ENCODE measurements at regions not wholly inside any gene's neighbourhood (a gene's known extent, or its start where the extent isn't known, plus 50 kb on each side); places are given as distances from the start of the nearest gene placed in this dataset.
A peak's percentile ranks its signal among the peaks of the same experiment; 100 is the strongest.

DNA sequence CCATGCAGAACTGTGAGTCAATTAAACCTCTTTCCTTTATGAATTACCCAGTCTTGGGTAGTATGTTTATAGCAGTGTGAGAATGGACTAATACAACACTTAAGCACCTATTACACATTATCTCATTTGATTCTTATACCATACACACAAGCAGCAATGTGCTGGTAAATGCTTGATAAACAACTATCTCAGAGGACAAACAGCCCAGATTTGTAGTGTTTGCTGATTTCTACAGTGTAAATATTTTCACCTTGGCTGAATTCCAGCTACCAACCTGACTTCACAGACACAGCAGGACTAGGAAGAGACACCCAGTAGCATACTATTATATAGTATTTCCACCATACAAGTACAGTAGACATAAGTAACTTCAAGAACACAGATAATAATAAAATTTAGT lies 406.5 kb upstream of the CNKSR2 start:
- DNase-seq (no peak), ATAC-seq (no peak)
- Mint-ChIP-seq H3K4me1 (ENCODE audit: low read depth) (no peaks in the 10 kb centered on the region), H3K9me3 (ENCODE audit: insufficient read depth) (no peaks in the 10 kb centered on the region), H3K4me3 (no peak overlapping the region), H3K36me3 (ENCODE audit: low read depth) (no peaks in the 10 kb centered on the region), H3K27ac (no peak overlapping the region), H3K27me3 (ENCODE audit: low read depth) (no peaks in the 10 kb centered on the region)
- POLR2A ChIA-PET: no interaction called here
- CTCF ChIA-PET: no interaction called here

DNA sequence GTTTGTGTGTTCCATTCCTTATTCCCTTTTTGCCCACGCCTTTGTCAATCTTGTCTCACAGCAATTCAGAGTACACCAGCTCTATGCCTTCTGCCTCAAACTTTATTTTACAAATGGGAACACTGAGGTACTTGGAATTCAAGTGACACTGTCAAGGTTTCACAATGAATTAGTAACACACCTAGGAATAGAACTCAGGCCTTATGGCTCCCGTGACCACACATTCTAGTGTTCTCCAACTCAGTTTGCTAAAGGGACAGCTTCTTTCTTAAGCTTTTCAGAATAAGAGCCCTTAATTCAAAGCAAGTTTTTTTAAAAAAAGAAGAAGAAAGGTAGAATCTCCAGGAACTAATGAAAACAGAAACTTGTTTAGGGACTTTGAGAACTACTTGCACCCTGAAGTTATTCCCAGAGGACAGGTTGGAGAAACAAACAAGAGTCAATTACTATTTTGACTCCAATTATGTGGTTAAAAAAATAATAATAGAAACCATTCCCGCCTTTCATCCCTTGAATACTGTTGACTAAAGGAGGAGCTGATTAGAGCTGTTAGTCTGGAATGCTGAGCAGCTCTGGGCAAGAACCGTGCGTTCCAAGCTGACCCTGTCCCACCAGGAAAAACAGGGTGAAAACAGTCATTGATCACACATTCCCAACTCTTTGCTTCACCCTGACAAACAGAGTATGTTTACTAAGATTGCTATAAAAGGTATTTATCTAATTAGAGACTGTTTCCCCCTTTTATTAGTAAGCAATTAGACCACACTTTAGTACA lies 408.8 kb upstream of the CNKSR2 start:
- ChIA-PET POLR2A (no interaction called here), CTCF (no interaction called here)
- no peaks in the 10 kb centered on the region for H3K36me3 Mint-ChIP-seq (ENCODE audit: low read depth)
- H3K9me3 Mint-ChIP-seq (ENCODE audit: insufficient read depth): no peaks in the 10 kb centered on the region
- H3K27ac Mint-ChIP-seq: no peak overlapping the region
- no peaks in the 10 kb centered on the region for H3K4me1 Mint-ChIP-seq (ENCODE audit: low read depth)
- H3K4me3 Mint-ChIP-seq: no peak overlapping the region
- DNase-seq (no peak), ATAC-seq (no peak)
- H3K27me3 Mint-ChIP-seq (ENCODE audit: low read depth): no peaks in the 10 kb centered on the region

DNA sequence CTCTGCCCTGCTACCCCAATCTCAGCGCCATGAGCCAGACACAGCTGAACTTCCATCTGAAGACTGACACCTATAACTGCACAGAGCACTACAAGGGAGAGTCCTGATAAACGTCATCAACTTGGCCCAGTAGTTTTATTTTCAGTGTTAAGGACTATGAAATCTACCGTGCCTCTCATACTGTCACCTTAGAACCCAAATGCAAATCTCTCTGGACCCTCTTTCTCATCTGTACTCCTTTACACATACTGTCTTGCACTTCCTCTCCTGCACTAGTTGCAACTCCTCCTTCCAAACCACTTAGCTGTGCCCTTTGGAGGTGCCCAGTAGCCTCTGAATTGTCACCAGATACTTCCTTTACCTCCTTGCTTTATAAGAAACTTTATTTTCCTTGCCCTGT lies 420.2 kb upstream of the CNKSR2 start:
- Mint-ChIP-seq H3K4me3 (no peak overlapping the region), H3K36me3 (ENCODE audit: low read depth) (no peaks in the 10 kb centered on the region), H3K9me3 (ENCODE audit: insufficient read depth) (no peaks in the 10 kb centered on the region), H3K27ac (no peak overlapping the region), H3K27me3 (ENCODE audit: low read depth) (no peaks in the 10 kb centered on the region), H3K4me1 (ENCODE audit: low read depth) (no peaks in the 10 kb centered on the region)
- no peak for DNase-seq
- POLR2A ChIA-PET: no interaction called here
- no peak for ATAC-seq
- CTCF ChIA-PET: no interaction called here

DNA sequence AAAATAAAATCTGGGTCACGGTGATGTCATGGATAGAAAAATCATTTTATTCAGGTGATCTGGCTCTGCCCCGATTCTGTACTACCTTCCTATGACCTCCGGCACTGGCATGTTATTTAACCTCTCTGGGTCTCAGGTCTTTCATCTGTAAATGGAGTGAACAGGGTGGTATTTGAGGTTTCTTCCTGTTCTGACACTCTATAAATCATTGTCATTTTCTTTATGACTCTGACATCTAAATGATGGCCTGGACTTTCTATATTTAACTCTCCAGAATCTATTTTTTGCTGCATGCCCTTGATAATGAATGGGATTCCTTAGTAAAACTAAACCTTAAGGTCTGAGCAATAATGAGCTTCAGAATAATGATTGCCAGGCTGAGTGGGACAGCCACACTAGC lies 422.0 kb upstream of the CNKSR2 start:
- DNase-seq: no peak
- Mint-ChIP-seq H3K36me3 (ENCODE audit: low read depth) (no peaks in the 10 kb centered on the region), H3K4me1 (ENCODE audit: low read depth) (no peaks in the 10 kb centered on the region), H3K27ac (no peak overlapping the region), H3K27me3 (ENCODE audit: low read depth) (no peaks in the 10 kb centered on the region), H3K4me3 (no peak overlapping the region), H3K9me3 (ENCODE audit: insufficient read depth) (no peaks in the 10 kb centered on the region)
- ATAC-seq: no peak
- ChIA-PET CTCF (no interaction called here), POLR2A (no interaction called here)

DNA sequence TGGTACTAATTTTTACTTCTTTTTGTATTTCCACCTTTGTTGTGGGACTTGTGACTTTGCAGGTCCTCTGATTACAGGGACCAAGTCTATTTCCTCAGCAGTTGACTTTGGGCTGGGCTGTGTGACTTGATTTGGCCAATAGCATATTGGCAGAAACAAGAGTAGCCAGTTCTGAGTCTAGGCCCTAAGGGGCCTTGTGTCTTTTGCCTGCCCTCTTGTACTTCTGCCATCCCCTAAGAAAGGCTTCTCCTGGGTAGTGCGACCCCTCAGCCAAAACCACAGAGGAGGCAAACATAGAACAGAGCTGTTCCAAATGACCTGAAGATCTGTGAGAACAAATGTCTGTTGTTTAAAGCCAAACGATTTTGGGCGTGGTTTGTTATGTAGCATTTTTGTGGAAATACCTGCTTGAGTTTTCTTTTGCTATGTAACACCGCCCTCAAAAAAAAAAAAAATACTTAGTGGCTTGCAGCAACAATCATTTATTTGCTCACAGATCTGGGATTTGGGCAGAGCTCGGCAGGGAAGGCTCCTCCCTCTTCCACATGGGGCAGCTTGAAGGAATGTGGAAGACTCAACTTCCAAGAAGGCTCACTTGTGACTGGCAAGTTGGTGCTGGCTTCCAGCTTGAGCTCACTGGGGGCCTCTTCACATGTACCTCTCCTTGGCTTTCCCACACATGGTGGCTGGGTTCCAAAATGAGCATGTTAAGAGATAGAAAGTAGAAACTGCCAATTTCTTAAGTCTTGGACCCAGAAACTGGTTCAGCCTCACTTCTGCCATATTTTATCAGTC lies 423.0 kb upstream of the CNKSR2 start:
- H3K9me3 Mint-ChIP-seq (ENCODE audit: insufficient read depth): no peaks in the 10 kb centered on the region
- ATAC-seq (no peak), DNase-seq (no peak)
- POLR2A ChIA-PET: no interaction called here
- H3K27ac Mint-ChIP-seq: no peak overlapping the region
- H3K4me1 Mint-ChIP-seq (ENCODE audit: low read depth): no peaks in the 10 kb centered on the region
- no peak overlapping the region for H3K4me3 Mint-ChIP-seq
- H3K27me3 Mint-ChIP-seq (ENCODE audit: low read depth): no peaks in the 10 kb centered on the region
- CTCF ChIA-PET: no interaction called here
- H3K36me3 Mint-ChIP-seq (ENCODE audit: low read depth): no peaks in the 10 kb centered on the region

DNA sequence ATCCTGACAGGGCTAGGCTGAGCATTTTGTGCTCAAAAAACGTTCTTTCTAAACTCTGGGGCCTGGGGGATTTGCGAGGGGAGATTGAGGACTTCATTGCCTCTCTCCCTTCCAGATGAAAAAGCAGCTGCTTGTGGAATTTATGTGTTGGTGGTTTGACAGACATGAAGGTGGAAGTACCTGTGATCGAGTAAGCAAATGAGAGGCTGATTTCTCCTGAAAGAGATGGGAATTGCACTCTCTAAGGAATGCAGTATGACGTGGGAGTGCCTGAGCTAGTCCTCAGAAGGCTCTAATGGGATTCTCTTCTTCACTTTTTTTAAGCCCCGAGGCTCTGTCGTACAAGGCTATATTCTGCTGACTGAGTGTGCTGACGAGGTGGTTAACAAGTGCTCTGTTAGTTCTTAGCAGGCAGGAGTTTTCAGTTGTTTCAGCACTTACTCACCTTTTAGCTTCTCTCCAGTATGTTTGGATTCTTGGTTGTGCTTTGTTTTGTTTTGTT lies 426.8 kb upstream of the CNKSR2 start:
- DNase-seq (no peak), ATAC-seq (no peak)
- Mint-ChIP-seq H3K9me3 (ENCODE audit: insufficient read depth) (no peaks in the 10 kb centered on the region), H3K27ac (no peak overlapping the region), H3K36me3 (ENCODE audit: low read depth) (no peaks in the 10 kb centered on the region), H3K4me1 (ENCODE audit: low read depth) (no peaks in the 10 kb centered on the region), H3K4me3 (no peak overlapping the region), H3K27me3 (ENCODE audit: low read depth) (no peaks in the 10 kb centered on the region)
- ChIA-PET CTCF (no interaction called here), POLR2A (no interaction called here)

DNA sequence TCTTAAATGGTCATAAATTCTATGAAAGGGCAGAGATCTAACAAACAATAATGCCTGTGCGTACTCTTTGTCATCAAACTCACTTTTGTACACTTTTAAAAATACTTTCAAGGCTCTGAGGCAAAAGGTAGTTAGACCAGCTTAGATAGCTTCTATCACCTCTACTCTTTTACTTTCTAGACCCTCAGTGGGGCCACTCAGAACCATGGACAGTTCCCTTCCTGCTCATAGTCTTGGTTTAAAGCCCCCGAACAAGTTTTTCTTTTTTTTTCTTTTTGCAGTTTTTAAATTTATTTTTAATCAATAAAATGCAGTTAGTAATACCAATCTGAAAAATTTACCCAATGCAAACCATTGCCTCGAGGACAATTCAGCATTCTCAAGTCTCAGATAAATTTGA lies 460.5 kb upstream of the CNKSR2 start:
- peak; percentile 20 for DNase-seq
- H3K4me1 Mint-ChIP-seq (ENCODE audit: low read depth): no peaks in the 10 kb centered on the region
- no peaks in the 10 kb centered on the region for H3K9me3 Mint-ChIP-seq (ENCODE audit: insufficient read depth)
- H3K4me3 Mint-ChIP-seq: no peak overlapping the region
- no peaks in the 10 kb centered on the region for H3K36me3 Mint-ChIP-seq (ENCODE audit: low read depth)
- no peak overlapping the region for H3K27ac Mint-ChIP-seq
- ChIA-PET POLR2A (no interaction called here), CTCF (no interaction called here)
- no peak for ATAC-seq
- H3K27me3 Mint-ChIP-seq (ENCODE audit: low read depth): no peaks in the 10 kb centered on the region

DNA sequence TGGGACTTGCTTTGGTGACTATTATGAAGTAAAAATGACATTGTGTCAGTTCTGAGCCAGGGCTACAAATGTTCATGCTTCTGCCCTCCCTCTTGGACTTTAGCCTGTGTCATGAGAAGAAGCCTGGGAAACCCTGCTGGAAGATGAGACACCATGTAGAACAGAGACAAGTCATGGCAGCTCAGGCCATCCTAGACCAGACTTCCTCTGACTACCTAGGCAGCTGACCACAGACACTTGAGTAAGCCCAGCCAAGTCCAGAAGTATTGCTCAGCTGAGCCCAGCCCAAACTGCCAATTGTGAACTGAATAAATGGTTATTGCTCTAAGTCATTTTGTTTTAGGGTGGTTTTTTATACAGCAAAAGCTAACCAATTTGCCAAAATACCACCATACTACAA lies 467.6 kb upstream of the CNKSR2 start:
- H3K27ac Mint-ChIP-seq: no peak overlapping the region

DNA sequence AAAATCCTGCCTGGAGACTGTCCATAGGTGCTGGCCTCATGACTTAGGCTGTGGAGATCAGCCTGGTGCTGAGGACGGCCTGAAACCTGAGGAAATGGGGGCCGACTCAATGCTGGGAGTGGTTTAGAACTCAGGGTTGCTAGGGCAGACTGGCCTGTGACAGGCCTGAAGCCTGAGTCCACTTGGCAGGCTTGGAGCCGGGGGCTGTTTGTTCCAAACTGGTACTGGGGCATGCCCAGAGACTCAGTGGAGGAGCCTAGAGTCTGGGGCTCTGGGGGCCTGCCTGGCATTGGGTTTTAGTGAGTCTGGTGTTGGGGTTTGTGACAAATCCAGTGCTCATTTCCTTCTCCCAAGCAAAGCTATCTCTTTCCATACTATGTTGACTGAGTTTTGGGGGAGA lies 489.7 kb upstream of the CNKSR2 start:
- no peak overlapping the region for H3K4me3 Mint-ChIP-seq
- ATAC-seq (no peak), DNase-seq (no peak)
- ChIA-PET CTCF (no interaction called here), POLR2A (no interaction called here)
- no peaks in the 10 kb centered on the region for H3K9me3 Mint-ChIP-seq (ENCODE audit: insufficient read depth)
- no peaks in the 10 kb centered on the region for H3K4me1 Mint-ChIP-seq (ENCODE audit: low read depth)
- no peak overlapping the region for H3K27ac Mint-ChIP-seq
- no peaks in the 10 kb centered on the region for H3K27me3 Mint-ChIP-seq (ENCODE audit: low read depth)
- no peaks in the 10 kb centered on the region for H3K36me3 Mint-ChIP-seq (ENCODE audit: low read depth)

More for the DNA sequence above, 467.6 kb upstream of the CNKSR2 start:
- POLR2A ChIA-PET: no interaction called here
- CTCF ChIA-PET: no interaction called here
- no peaks in the 10 kb centered on the region for H3K9me3 Mint-ChIP-seq (ENCODE audit: insufficient read depth)
- no peaks in the 10 kb centered on the region for H3K27me3 Mint-ChIP-seq (ENCODE audit: low read depth)
- H3K4me1 Mint-ChIP-seq (ENCODE audit: low read depth): no peaks in the 10 kb centered on the region
- no peaks in the 10 kb centered on the region for H3K36me3 Mint-ChIP-seq (ENCODE audit: low read depth)
- no peak overlapping the region for H3K4me3 Mint-ChIP-seq
- no peak for ATAC-seq
- DNase-seq: no peak

DNA sequence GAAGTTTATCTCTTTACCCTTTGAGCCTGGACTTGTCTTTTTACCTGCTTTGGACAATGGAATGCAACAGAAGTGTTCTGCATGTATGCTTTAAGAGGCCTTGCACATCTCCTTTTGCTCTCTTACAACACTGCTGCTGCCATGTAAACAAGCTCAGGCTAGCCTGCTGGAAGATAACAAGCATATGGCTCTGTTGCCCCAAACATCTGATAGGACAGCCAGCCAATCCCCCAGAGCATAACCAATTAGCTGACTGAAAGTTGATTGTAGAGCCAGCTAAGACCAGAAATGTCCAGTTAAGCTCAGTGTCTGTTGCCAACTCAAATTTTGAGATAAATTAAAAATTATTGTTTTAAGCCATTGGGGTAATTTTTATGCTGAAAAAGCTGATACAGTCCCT lies 510.6 kb upstream of the CNKSR2 start:
- no peak for DNase-seq
- CTCF ChIA-PET: no interaction called here
- Mint-ChIP-seq H3K36me3 (ENCODE audit: low read depth) (no peaks in the 10 kb centered on the region), H3K9me3 (ENCODE audit: insufficient read depth) (no peaks in the 10 kb centered on the region), H3K4me1 (ENCODE audit: low read depth) (no peaks in the 10 kb centered on the region), H3K4me3 (no peak overlapping the region), H3K27me3 (ENCODE audit: low read depth) (no peaks in the 10 kb centered on the region), H3K27ac (no peak overlapping the region)
- POLR2A ChIA-PET: no interaction called here
- no peak for ATAC-seq

DNA sequence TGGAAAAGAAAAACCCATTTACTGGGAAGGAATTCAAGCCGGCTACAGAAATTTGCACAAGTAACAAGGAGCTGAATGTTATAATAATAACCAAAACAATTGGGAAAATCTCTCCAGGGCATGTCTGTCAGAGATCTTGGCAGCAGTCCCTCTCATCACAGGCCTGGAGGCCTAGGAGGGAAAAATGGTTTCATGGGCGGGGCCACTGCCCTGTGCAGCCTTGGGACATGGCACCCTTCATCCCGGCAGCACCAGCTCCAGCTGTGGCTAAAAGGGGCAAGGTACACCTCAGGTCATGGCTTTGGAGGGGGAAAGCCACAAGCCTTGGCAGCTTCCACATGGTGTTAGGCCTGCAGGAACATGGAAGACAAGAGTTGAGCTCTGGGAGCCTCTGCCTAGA lies 513.1 kb upstream of the CNKSR2 start:
- ChIA-PET CTCF (no interaction called here), POLR2A (no interaction called here)
- DNase-seq (no peak), ATAC-seq (no peak)
- no peak overlapping the region for H3K4me3 Mint-ChIP-seq
- H3K4me1 Mint-ChIP-seq (ENCODE audit: low read depth): no peaks in the 10 kb centered on the region
- H3K27me3 Mint-ChIP-seq (ENCODE audit: low read depth): no peaks in the 10 kb centered on the region
- H3K27ac Mint-ChIP-seq: no peak overlapping the region
- no peaks in the 10 kb centered on the region for H3K9me3 Mint-ChIP-seq (ENCODE audit: insufficient read depth)
- no peaks in the 10 kb centered on the region for H3K36me3 Mint-ChIP-seq (ENCODE audit: low read depth)

DNA sequence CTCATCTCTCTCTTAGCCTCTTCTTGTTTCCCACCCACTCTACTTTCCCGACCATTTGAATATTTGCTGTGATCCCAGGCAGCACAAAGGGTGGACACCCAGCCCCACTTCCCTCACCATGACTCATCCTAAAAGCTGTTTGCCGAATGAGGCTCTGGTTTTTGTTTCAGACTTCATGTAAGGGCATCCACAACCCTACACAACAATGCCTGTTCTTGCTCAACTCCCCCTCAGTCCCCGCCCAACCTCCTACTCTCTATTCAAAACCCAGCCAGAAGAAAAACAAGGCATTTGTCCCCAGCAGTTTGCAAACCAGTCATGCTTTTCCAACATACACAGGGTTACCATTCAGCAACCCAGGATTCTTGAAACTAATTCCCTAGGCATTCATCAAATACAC lies 516.5 kb upstream of the CNKSR2 start:
- no peaks in the 10 kb centered on the region for H3K36me3 Mint-ChIP-seq (ENCODE audit: low read depth)
- H3K9me3 Mint-ChIP-seq (ENCODE audit: insufficient read depth): no peaks in the 10 kb centered on the region
- no peak overlapping the region for H3K4me3 Mint-ChIP-seq
- no peaks in the 10 kb centered on the region for H3K27me3 Mint-ChIP-seq (ENCODE audit: low read depth)
- no peak for ATAC-seq
- no peak overlapping the region for H3K27ac Mint-ChIP-seq
- H3K4me1 Mint-ChIP-seq (ENCODE audit: low read depth): no peaks in the 10 kb centered on the region
- ChIA-PET POLR2A (no interaction called here), CTCF (no interaction called here)
- DNase-seq: no peak

DNA sequence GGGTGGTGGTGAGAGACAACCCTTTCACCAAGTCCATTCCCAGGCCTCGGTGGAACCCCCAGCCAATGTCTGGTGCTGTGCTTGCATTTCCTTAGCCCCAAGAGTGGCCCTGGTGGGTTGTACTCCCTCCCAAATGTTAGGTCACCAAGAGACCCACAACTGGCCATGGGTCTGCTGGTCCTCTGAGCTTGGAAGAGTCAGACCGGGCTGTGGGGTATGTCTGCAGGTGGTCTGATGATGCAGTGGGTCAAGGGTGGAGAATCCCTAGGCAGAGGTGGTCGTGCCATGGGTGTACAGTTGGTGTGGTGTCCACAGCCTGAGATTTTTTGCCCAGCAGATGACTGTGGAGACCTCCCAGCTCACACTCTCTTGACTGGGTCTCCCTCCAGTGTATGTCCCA lies 535.7 kb upstream of the CNKSR2 start:
- H3K27me3 Mint-ChIP-seq (ENCODE audit: low read depth): no peaks in the 10 kb centered on the region
- H3K4me1 Mint-ChIP-seq (ENCODE audit: low read depth): no peaks in the 10 kb centered on the region
- H3K27ac Mint-ChIP-seq: no peak overlapping the region
- H3K9me3 Mint-ChIP-seq (ENCODE audit: insufficient read depth): no peaks in the 10 kb centered on the region
- DNase-seq (no peak), ATAC-seq (no peak)
- H3K4me3 Mint-ChIP-seq: no peak overlapping the region
- no peaks in the 10 kb centered on the region for H3K36me3 Mint-ChIP-seq (ENCODE audit: low read depth)
- ChIA-PET CTCF (no interaction called here), POLR2A (no interaction called here)

All from activated CD8-positive, alpha-beta T cell treated with anti-CD3 and anti-CD28 coated beads, Interleukin-2, amount 10 ng/mL, durations not matched to agents 7 days and 5 days (primary cell).